ENCODE measurements at regions not wholly inside any gene's neighbourhood (a gene's known extent, or its start where the extent isn't known, plus 50 kb on each side); places are given as distances from the start of the nearest gene placed in this dataset.

GRCh38 chr2:167353605-167354280, 465.5 kb downstream of the XIRP2 start:
- no peak overlapping the region for H3K27ac ChIP-seq
- TF ChIP-seq, protein P1, sequence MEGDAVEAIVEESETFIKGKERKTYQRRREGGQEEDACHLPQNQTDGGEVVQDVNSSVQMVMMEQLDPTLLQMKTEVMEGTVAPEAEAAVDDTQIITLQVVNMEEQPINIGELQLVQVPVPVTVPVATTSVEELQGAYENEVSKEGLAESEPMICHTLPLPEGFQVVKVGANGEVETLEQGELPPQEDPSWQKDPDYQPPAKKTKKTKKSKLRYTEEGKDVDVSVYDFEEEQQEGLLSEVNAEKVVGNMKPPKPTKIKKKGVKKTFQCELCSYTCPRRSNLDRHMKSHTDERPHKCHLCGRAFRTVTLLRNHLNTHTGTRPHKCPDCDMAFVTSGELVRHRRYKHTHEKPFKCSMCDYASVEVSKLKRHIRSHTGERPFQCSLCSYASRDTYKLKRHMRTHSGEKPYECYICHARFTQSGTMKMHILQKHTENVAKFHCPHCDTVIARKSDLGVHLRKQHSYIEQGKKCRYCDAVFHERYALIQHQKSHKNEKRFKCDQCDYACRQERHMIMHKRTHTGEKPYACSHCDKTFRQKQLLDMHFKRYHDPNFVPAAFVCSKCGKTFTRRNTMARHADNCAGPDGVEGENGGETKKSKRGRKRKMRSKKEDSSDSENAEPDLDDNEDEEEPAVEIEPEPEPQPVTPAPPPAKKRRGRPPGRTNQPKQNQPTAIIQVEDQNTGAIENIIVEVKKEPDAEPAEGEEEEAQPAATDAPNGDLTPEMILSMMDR (conservative IDR thresholded peaks at IDR 0.05): no peak

DNA sequence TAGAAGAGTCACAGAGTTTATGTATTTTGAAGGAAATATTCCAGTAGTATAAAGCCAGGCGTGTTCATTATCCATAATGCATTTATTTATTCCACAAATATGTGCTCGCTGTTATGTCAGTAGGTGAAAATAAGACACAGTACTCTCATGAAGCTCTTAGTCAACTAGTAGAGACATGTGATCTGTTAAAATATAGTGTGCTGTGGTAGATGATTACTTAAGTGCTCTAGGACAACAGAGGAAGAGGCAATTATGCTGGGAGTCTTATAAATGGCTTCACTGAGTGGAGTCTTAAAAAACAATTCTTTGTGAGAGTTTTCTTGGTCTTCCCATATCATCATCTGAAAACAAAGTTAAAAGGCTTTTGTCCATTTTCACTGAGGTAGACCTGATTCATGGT, 457.3 kb downstream of the XIRP2 start:
- TF ChIP-seq, protein P1 (conservative IDR thresholded peaks at IDR 0.05): no peak
- H3K27ac ChIP-seq: no peak overlapping the region

- no peak overlapping the region for H3K27ac ChIP-seq
- TF ChIP-seq, protein P1 (conservative IDR thresholded peaks at IDR 0.05): peak; percentile 55
Observed at GRCh38 chr2:167342769-167343168, 454.5 kb downstream of the XIRP2 start.

DNA sequence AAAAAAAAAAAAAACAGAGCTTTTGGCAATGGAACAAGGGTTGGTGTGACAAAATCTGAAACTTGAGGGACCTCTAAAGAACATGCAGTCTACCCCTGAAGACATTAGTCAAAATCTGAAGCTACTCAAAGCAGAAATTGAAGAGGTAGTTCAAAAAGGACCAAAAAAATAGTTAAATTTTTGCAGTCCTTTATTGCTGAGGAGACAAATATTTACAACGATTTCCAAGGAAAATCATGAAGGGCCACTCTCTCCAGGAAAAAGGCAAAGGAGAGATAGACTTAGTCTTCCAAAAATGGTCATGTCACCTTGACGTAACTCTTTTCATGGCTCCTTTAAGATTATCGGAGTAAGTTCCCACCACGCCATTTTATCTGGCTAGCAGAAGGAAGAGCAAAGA, 452.0 kb downstream of the XIRP2 start:
- TF ChIP-seq, protein P1 (conservative IDR thresholded peaks at IDR 0.05): no peak
- no peak overlapping the region for H3K27ac ChIP-seq

DNA sequence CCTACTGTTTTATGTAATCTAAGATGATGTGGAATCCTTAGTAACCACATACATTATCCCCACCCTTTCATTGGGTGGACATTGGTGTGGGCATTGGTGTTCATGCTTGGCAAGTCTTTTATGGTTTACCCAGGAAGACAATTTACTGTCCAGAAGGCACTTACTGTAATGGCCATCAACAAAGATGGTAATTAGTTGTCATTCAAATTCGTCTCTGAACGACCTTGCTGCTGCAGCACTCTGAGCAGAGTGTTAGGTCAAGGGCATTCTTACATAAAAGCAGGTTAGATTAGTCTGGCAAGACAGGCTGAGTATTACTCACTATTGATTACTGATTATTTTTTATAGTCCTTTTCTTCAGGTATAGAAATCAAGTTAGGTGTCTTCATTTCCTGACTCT, 447.9 kb downstream of the XIRP2 start:
- TF ChIP-seq, protein P1 (conservative IDR thresholded peaks at IDR 0.05): no peak
- H3K27ac ChIP-seq: no peak overlapping the region

DNA sequence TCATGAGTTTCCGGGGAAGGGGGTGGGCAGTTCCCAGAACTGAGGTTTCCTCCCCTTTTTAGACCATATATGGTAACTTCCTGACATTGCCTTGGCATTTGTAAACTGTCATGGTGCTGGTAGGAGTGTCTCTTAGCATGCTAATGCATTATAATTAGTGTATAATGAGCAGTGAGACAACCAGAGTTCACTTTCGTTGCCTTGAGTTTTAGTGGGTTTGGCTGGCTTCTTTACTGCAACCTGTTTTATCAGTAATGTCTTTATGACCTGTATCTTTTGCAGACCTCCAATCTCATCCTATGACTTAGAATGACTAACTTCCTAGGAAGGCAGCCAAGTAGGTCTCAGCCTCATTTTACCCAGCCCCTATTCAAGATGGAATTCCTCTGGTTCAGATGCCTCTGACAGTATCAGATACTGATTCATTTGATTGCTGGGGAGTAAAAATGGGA, 447.3 kb downstream of the XIRP2 start:
- TF ChIP-seq, protein P1 (conservative IDR thresholded peaks at IDR 0.05): no peak
- no peak overlapping the region for H3K27ac ChIP-seq

- TF ChIP-seq, protein P1 (conservative IDR thresholded peaks at IDR 0.05): no peak
- H3K27ac ChIP-seq: no peak overlapping the region
Observed at GRCh38 chr2:167334146-167334742, 446.0 kb downstream of the XIRP2 start.

Measured in VCaP (cell line).